ENCODE measurements at regions not wholly inside any gene's neighbourhood (a gene's known extent, or its start where the extent isn't known, plus 50 kb on each side); places are given as distances from the start of the nearest gene placed in this dataset.

GRCh38 chr2:149719695-149720094, 132.1 kb upstream of the MMADHC start:
- TF ChIP-seq CTCF (IDR thresholded peaks at IDR 0.05) (no peak), ZFX (IDR thresholded peaks at IDR 0.05; ENCODE audit: borderline replicate concordance) (no peak)
